H9 (cell line): ENCODE measurements at regions not wholly inside any gene's neighbourhood (a gene's known extent, or its start where the extent isn't known, plus 50 kb on each side); places are given as distances from the start of the nearest gene placed in this dataset.

ENCODE experiments used
- DNase-seq: peaks from one replicate; pipeline ENCODE4 v3.0.0-alpha.2; 2017
- H2AFZ ChIP-seq: one replicate; pipeline ENCODE4 v1.6.1; 2013; ENCODE audit warnings: mild to moderate bottlenecking, low read length, control low read depth, moderate library complexity
- H2AK5ac ChIP-seq: 2 replicates; pipeline ENCODE4 v1.6.1; 2013; ENCODE audit warnings: low read length, control low read depth, mixed read lengths; ENCODE audit not compliant: insufficient read length
- H2BK120ac ChIP-seq: one replicate; pipeline ENCODE4 v1.6.1; 2013; ENCODE audit warnings: low read depth, mild to moderate bottlenecking, low read length, control low read depth, inconsistent platforms; ENCODE audit not compliant: poor library complexity, severe bottlenecking
- H2BK12ac ChIP-seq: 2 replicates; pipeline ENCODE4 v1.6.1; 2013; ENCODE audit warnings: low read length, control low read depth, mixed read lengths, low read depth; ENCODE audit not compliant: insufficient read length
- H2BK15ac ChIP-seq: 2 replicates; pipeline ENCODE4 v1.6.1; 2013; ENCODE audit warnings: low read depth, low read length, control low read depth
- H2BK20ac ChIP-seq: one replicate; pipeline ENCODE4 v1.6.1; 2013; ENCODE audit warnings: low read depth, mild to moderate bottlenecking, low read length, control low read depth, inconsistent platforms; ENCODE audit not compliant: poor library complexity, severe bottlenecking
- H2BK5ac ChIP-seq: 2 replicates; pipeline ENCODE4 v1.6.1; 2013; ENCODE audit warnings: low read length, control low read depth, mixed read lengths; ENCODE audit not compliant: insufficient read length
- H3K14ac ChIP-seq: 2 replicates; pipeline ENCODE4 v1.6.1; 2013; ENCODE audit warnings: low read length, control low read depth; ENCODE audit not compliant: insufficient read depth
- H3K18ac ChIP-seq: 2 replicates; pipeline ENCODE4 v1.6.1; 2013; ENCODE audit warnings: low read depth, mild to moderate bottlenecking, mixed read lengths, low read length, control low read depth; ENCODE audit not compliant: insufficient read length
- H3K23ac ChIP-seq: 2 replicates; pipeline ENCODE4 v1.6.1; 2013; ENCODE audit warnings: low read length, control low read depth, mixed read lengths, low read depth; ENCODE audit not compliant: insufficient read length
- H3K23me2 ChIP-seq: 2 replicates; pipeline ENCODE4 v1.6.1; 2013; ENCODE audit warnings: low read depth, mild to moderate bottlenecking, mixed read lengths, low read length, control low read depth; ENCODE audit not compliant: insufficient read length, poor library complexity, severe bottlenecking
- H3K27ac ChIP-seq: 2 replicates; pipeline ENCODE4 v1.5.1; 2013; ENCODE audit warnings: low read length, control low read depth, mixed read lengths, low read depth; ENCODE audit not compliant: insufficient read length
- H3K27me3 ChIP-seq: 2 replicates; pipeline ENCODE4 v1.6.1; 2013; ENCODE audit warnings: low read length, control low read depth, inconsistent platforms; ENCODE audit not compliant: insufficient read depth
- H3K4ac ChIP-seq: 2 replicates; pipeline ENCODE4 v1.6.1; 2013; ENCODE audit warnings: low read depth, mild to moderate bottlenecking, control low read depth, inconsistent platforms, low read length, moderate library complexity
- H3K4me1 ChIP-seq: 2 replicates; pipeline ENCODE4 v1.6.1; 2013; ENCODE audit warnings: low read length, control low read depth, inconsistent platforms; ENCODE audit not compliant: insufficient read depth
- H3K4me2 ChIP-seq: 2 replicates; pipeline ENCODE4 v1.6.1; 2013; ENCODE audit warnings: low read length, control low read depth, mixed read lengths; ENCODE audit not compliant: insufficient read length, insufficient read depth
- H3K56ac ChIP-seq: 2 replicates; pipeline ENCODE4 v1.6.1; 2013; ENCODE audit warnings: low read depth, mild to moderate bottlenecking, mixed read lengths, low read length, control low read depth; ENCODE audit not compliant: insufficient read length
- H3K79me1 ChIP-seq: 2 replicates; pipeline ENCODE4 v1.6.1; 2013; ENCODE audit warnings: low read depth, mild to moderate bottlenecking, moderate library complexity, low read length, control low read depth, inconsistent platforms; ENCODE audit not compliant: insufficient read depth, poor library complexity, severe bottlenecking
- H3K79me2 ChIP-seq: 2 replicates; pipeline ENCODE4 v1.6.1; 2013; ENCODE audit warnings: low read length, control low read depth, inconsistent platforms; ENCODE audit not compliant: insufficient read depth
- H3K9ac ChIP-seq: 2 replicates; pipeline ENCODE4 v1.6.1; 2013; ENCODE audit warnings: low read length, control low read depth, mixed read lengths; ENCODE audit not compliant: insufficient read length; ENCODE audit errors: extremely low read depth
- H3K9me3 ChIP-seq: one replicate; pipeline ENCODE4 v1.6.1; 2013; ENCODE audit warnings: low read depth, low read length, inconsistent platforms; ENCODE audit not compliant: control insufficient read depth
- H3T11ph ChIP-seq: one replicate; pipeline ENCODE4 v1.6.1; 2013; ENCODE audit warnings: mild to moderate bottlenecking, low read length, control low read depth, inconsistent platforms
- H4K20me1 ChIP-seq: one replicate; pipeline ENCODE4 v1.6.1; 2013; ENCODE audit not compliant: control insufficient read depth, insufficient read length, insufficient read depth
- H4K5ac ChIP-seq: 2 replicates; pipeline ENCODE4 v1.6.1; 2013; ENCODE audit warnings: low read depth, mild to moderate bottlenecking, mixed read lengths, low read length, control low read depth; ENCODE audit not compliant: insufficient read length
- H4K8ac ChIP-seq: replicated peaks from 2 replicates; pipeline ENCODE4 v1.6.1; 2013; ENCODE audit warnings: low read length, control low read depth, mixed read lengths, low read depth; ENCODE audit not compliant: insufficient read length
- H4K91ac ChIP-seq: 2 replicates; pipeline ENCODE4 v1.6.1; 2013; ENCODE audit warnings: low read depth, mild to moderate bottlenecking, moderate library complexity, mixed read lengths, low read length, control low read depth; ENCODE audit not compliant: insufficient read length
- H3K27ac Mint-ChIP-seq, 3 experiments: 2 replicates in 2 of 3; 3 replicates in 1 of 3; pipeline ENCODE4 v1.8.0; 2020 to 2021; ENCODE audit warnings: mixed read lengths in 3 of 3, mild to moderate bottlenecking in 1 of 3, moderate library complexity in 1 of 3
- H3K27me3 Mint-ChIP-seq: 2 replicates; pipeline ENCODE4 v1.8.0; 2021; ENCODE audit warnings: low read depth, mild to moderate bottlenecking, moderate library complexity, mixed read lengths
- H3K36me3 Mint-ChIP-seq, 3 experiments: 2 replicates in 2 of 3; 3 replicates in 1 of 3; pipeline ENCODE4 v1.8.0; 2020 to 2021; ENCODE audit warnings: low read depth in 3 of 3, mixed read lengths in 3 of 3; ENCODE audit not compliant: insufficient read depth in 1 of 3
- H3K4me1 Mint-ChIP-seq, 2 experiments: 2 replicates each; pipeline ENCODE4 v1.8.0; 2020; ENCODE audit warnings: mixed read lengths in 2 of 2
- H3K4me3 Mint-ChIP-seq, 2 experiments: 2 replicates in 1 of 2; 3 replicates in 1 of 2; pipeline ENCODE4 v1.8.0; 2020 to 2021; ENCODE audit warnings: mild to moderate bottlenecking in 2 of 2, mixed read lengths in 2 of 2, moderate library complexity in 1 of 2
- H3K9me3 Mint-ChIP-seq, 2 experiments: 2 replicates in 1 of 2; 3 replicates in 1 of 2; pipeline ENCODE4 v1.8.0; 2020; ENCODE audit warnings: mild to moderate bottlenecking in 2 of 2, mixed read lengths in 2 of 2, moderate library complexity in 1 of 2
- WGBS: extraction: QIAGEN DNeasy Blood & Tissue Kit; methylation state at CpG from one replicate; pipeline ENCODE4 v1.1.7; 2013; ENCODE audit warnings: missing lambda C conversion rate, low lambda C conversion rate, mixed read lengths; ENCODE audit not compliant: insufficient read length; ENCODE audit errors: extremely low coverage; 5-methylcytosine and 5-hydroxymethylcytosine counted together
- TF ChIP-seq, protein P1 (sequence below): fragments of 200-600 bp; sonication (generic); conservative IDR thresholded peaks from 3 replicates; pipeline ENCODE4 v1.8.0; 2021; ENCODE audit warnings: antibody characterized with exemption, mild to moderate bottlenecking

GRCh38 chr20:19883501-19883900, 125.4 kb downstream of the RIN2 start:
- Histone ChIP-seq H3K27me3 (no peaks in the 10 kb centered on the region), H2AK5ac (no peak overlapping the region), H4K91ac (no peak overlapping the region), H4K8ac (no peak overlapping the region), H3K23me2 (no peaks in the 10 kb centered on the region), H3K27ac (no peak overlapping the region), H2BK5ac (no peak overlapping the region), H2BK20ac (no peak overlapping the region), H3K4ac (no peak overlapping the region), H2AFZ (no peak overlapping the region), H3K9ac (no peak overlapping the region), H3K79me1 (no peaks in the 10 kb centered on the region), H2BK120ac (no peak overlapping the region), H2BK12ac (no peak overlapping the region), H3K18ac (no peak overlapping the region), H3K9me3 (no peaks in the 10 kb centered on the region), H3K79me2 (no peaks in the 10 kb centered on the region), H3K4me1 (no peaks in the 10 kb centered on the region; the same call in 1 of the 2 replicates), H3K23ac (no peak overlapping the region), H3K14ac (no peak overlapping the region), H2BK15ac (no peak overlapping the region), H3K4me2 (no peak overlapping the region), H4K20me1 (no peaks in the 10 kb centered on the region), H3T11ph (no peak overlapping the region), H3K56ac (no peak overlapping the region), H4K5ac (no peak overlapping the region)
- Mint-ChIP-seq H3K4me1 (peaks cover 3 to 4% of the 10 kb centered on the region in 2 experiments; a peak in 3 of 4 replicates), H3K36me3 (no peaks in the 10 kb centered on the region), H3K27me3 (peaks cover under 1% of the 10 kb centered on the region; the same call in 1 of the 2 replicates), H3K4me3 (no peak overlapping the region), H3K27ac (no peak overlapping the region), H3K9me3 (no peaks in the 10 kb centered on the region)
- no CpG with 5 or more reads among the region's 3 CpGs for WGBS
- no peak for DNase-seq
- TF ChIP-seq, protein P1, sequence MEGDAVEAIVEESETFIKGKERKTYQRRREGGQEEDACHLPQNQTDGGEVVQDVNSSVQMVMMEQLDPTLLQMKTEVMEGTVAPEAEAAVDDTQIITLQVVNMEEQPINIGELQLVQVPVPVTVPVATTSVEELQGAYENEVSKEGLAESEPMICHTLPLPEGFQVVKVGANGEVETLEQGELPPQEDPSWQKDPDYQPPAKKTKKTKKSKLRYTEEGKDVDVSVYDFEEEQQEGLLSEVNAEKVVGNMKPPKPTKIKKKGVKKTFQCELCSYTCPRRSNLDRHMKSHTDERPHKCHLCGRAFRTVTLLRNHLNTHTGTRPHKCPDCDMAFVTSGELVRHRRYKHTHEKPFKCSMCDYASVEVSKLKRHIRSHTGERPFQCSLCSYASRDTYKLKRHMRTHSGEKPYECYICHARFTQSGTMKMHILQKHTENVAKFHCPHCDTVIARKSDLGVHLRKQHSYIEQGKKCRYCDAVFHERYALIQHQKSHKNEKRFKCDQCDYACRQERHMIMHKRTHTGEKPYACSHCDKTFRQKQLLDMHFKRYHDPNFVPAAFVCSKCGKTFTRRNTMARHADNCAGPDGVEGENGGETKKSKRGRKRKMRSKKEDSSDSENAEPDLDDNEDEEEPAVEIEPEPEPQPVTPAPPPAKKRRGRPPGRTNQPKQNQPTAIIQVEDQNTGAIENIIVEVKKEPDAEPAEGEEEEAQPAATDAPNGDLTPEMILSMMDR, result no peak
